Omental fat pad (tissue), 3 donors: ENCODE measurements at regions not wholly inside any gene's neighbourhood (a gene's known extent, or its start where the extent isn't known, plus 50 kb on each side); places are given as distances from the start of the nearest gene placed in this dataset.
"Not testable (repeated sequence)": the region's sequence is repeated elsewhere in the genome, so short reads cannot be mapped to it uniquely, and the experiment has no call there.

ENCODE experiments used
- ATAC-seq: fragments of 150-250 bp; one replicate; pipeline ENCODE4 v1.9.1; 2016; ENCODE audit warnings: mild to moderate bottlenecking, moderate library complexity; ENCODE audit not compliant: low FRiP score
- DNase-seq: peaks from one replicate; pipeline ENCODE4 v3.0.0-alpha.2; 2019; ENCODE audit warnings: low spot score
- TF ChIP-seq, protein P1 (sequence below), 3 donors: fragments of 450-650 bp; IDR thresholded peaks; one replicate each; pipeline ENCODE4 v1.5.1; 2016 to 2017; ENCODE audit warnings: antibody characterized with exemption in 3 of 3, mild to moderate bottlenecking in 3 of 3, moderate library complexity in 2 of 3

DNA sequence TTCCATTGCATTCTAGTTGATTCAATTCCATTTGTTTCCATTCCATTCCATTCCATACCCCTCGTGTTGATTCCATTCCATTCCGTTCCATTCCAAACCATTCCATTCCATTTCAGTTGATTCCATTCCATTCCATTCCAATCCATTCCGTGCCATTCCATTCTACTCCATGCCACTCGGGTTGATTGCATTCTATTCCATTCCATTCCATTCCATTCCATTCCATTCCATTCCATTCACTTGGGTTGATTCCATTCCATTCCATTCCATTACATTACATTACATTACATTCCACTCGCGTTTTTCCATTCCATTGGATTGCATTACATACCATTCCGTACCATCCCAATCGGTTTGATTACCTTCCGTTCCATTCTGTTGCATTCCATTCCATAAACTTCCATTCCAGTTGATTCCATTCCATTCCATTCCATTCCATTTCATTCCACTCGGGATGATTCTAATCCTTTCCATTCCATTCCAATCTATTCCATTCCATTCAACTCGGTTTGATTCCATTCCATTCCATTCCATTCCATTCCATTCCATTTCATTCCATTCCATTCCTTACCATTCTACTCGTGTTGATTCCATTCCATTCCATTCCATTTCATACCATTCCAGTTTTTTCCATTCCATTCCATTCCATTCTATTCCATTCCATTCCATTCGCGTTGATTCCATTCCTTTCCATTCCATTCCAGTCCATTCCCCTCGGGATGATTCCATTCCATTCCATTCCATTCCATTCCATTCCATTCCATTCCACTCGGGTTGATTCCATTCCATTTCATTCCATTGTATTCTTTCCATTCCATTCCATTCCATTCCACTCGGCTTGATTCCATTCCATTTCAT lies 1140.4 kb downstream of the RPIA start:
- ATAC-seq (no peak), DNase-seq (no peak)
- TF ChIP-seq, protein P1, sequence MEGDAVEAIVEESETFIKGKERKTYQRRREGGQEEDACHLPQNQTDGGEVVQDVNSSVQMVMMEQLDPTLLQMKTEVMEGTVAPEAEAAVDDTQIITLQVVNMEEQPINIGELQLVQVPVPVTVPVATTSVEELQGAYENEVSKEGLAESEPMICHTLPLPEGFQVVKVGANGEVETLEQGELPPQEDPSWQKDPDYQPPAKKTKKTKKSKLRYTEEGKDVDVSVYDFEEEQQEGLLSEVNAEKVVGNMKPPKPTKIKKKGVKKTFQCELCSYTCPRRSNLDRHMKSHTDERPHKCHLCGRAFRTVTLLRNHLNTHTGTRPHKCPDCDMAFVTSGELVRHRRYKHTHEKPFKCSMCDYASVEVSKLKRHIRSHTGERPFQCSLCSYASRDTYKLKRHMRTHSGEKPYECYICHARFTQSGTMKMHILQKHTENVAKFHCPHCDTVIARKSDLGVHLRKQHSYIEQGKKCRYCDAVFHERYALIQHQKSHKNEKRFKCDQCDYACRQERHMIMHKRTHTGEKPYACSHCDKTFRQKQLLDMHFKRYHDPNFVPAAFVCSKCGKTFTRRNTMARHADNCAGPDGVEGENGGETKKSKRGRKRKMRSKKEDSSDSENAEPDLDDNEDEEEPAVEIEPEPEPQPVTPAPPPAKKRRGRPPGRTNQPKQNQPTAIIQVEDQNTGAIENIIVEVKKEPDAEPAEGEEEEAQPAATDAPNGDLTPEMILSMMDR (IDR thresholded peaks at IDR 0.05): no peak

DNA sequence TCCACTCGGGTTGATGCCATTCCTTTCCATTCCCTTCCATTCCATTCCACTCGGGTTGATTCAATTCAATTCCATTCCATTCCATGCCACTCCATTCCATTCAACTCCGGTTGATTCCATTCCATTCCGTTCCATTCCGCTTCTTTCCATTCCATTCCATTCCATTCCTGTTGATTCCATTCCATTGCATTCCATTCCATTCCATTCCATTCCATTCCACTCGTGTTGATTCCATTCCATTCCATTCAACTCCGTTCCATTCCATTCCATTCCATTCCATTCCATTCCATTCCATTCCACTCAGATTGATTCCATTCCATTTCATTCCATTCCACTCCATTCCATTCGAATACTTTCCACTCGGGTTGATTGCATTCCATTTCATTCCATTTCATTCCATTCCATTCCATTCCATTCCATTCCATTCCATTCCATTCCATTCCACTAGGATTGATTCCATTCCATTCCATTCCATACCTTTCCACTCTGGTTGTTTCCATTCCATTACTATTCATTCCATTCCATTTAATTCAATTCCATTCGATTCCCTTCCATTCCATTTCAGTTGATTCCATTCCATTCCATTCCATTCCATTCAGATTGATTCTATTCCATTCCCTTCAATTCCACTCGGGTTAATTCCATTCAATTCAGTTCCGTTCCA lies 1141.8 kb downstream of the RPIA start:
- TF ChIP-seq, protein P1 (IDR thresholded peaks at IDR 0.05): no peak
- ATAC-seq: peak; percentile 78
- no peak for DNase-seq

DNA sequence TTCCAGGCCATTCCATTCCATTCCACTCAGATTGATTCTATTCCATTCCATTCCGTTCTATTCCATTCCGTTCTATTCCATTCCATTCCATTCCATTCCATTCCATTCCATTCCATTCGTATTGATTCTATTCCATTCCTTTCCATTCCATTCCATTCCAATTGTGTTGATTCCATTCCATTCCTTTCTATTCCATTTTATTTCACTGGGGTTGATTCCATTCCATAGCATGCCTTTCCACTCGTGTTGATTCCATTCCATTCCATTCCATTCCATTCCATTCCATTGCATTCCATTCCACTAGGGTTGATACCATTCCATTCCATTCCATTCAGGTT lies 1142.3 kb downstream of the RPIA start:
- TF ChIP-seq, protein P1 (IDR thresholded peaks at IDR 0.05): no peak
- no peak for DNase-seq
- ATAC-seq: no peak

DNA sequence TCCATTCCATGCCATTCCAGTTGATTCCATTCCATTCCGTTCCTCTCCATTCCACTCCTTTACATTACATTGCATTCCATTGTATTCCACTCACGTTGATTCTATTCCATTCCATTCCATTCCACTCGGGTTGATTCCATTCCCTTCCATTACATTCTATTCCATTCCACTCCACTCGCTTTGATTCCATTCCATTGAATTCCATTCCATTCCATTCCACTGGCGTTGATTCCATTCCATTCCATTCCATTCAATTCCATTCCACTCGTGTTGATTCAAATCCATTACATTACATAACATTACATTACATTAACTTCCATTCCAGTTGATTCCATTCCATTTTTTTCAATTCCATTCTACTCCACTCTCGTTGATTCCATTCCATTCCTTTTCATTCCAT lies 1142.8 kb downstream of the RPIA start:
- ATAC-seq (no peak), DNase-seq (no peak)
- TF ChIP-seq, protein P1 (IDR thresholded peaks at IDR 0.05): no peak

DNA sequence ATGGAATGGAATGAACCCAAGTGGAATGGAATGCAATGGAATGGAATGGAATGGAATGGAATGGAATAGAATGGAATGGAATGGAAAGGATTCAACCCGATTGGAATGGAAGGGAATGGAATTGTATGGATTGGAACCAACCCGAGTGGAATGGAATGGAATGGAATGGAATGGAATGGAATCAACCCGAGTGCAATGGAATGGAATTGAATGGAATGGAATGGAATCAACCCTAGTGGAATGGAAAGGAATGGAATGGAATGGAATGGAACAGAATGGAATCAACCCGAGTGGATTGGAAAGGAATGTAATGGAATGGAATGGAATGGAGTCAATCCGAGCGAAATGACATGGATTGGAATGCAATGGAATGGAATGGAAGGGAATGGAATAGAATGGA lies 1144.9 kb downstream of the RPIA start:
- DNase-seq: not testable (repeated sequence)
- peak; percentile 91 for ATAC-seq

DNA sequence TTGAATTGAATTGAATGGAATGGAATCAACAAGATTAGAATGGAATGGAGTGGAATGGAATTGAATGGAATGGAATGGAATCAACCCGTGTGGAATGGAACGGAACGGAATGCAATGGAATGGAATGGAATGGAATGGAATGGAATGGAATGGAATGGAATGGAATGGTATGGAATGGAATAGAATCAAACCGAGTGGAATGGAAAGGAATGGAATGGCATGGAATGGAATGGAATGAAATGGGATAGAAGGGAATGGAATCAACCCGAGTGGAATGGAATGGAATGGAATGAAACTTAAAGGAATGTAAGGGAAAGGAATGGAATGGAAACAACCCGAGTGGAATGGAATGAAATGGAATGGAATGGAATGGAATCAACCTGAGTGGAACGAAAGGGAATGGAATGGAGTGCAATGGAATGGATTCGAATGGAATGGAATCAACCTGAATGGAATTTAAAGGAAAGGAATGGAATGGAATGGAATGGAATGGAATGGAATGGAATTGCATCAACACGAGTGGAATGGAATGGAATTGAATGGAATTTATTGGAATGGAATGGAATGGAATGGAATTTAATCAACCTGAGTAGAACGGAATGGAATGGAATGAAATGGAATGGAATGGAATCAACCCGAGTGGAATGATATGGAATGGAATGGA lies 1146.6 kb downstream of the RPIA start:
- ATAC-seq (peak; percentile 72), DNase-seq (no peak)
- TF ChIP-seq, protein P1 (IDR thresholded peaks at IDR 0.05): no peak

DNA sequence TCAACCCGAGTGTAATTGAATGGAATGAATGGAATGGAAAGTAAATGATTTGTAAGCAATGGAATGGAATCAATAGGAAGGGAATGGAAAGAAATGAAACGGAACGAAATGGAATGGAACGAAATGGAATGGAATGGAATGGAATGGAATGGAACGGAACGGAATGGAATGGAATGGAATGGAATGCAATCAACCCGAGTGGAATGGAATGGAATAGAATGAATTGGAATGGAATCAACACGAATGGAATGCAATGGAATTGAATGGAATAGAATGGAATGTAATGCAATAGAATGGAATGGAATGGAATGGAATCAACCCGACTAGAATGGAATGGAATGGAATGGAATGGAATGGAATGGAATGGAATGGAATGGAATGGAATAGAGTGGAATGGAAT lies 1148.7 kb downstream of the RPIA start:
- DNase-seq: not testable (repeated sequence)
- ATAC-seq: peak; percentile 66

DNA sequence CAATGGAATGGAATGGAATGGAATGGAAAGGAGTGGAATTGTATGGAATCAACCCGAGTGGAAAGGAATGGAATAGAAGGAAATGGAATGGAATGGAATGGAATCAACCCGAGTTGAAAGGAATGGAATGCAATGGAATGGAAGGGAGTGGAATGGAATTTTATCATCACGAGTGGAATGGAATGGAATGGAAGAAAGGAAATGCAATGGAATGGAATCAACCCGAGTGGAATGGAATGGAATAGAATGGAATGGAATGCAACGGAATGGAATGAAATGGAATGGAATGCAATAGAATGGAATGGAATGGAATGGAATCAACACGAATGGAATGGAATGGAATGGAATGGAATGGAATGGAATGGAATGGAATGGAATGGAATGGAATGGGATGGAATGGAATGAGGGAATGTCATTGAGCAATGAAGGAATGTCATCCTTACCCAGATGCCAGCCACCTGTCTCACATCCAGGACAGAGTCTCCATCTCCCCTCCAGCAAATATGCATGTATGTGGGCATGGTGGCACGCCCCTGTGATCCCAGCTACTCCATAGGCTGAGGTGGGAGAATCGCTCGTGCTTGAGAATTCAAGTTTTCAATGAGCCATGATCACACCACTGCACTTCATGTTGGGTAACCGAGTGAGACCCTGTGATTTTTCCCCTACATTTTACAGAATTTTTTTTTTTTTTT lies 1149.5 kb downstream of the RPIA start:
- DNase-seq: not testable (repeated sequence)
- ATAC-seq: peak; percentile 66
